NCI-H2029 (cell line): ENCODE measurements at regions not wholly inside any gene's neighbourhood (a gene's known extent, or its start where the extent isn't known, plus 50 kb on each side); places are given as distances from the start of the nearest gene placed in this dataset.
A peak's percentile ranks its signal among the peaks of the same experiment; 100 is the strongest.

ENCODE experiments used
- DNase-seq: peaks from one replicate; lab custom pipeline; 2025; lab: John Stamatoyannopoulos, UW

DNA sequence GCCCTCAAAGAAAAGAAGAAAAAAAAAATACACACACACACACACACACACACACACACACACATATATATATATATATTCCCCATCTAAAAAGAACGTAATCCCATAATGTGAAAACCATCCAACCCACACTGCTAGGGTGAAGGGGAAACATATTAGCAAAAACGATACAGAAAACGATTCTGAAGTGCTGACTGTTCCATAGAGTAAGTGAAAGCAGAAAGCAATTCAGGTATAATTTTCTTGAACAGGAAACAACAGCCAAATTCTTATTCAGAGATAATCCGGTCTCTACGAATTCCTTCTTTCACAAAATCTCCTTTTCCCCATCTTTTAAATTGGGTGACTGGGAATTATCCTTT is 393.5 kb downstream of the NOVA1 start:
- DNase-seq = no peak

DNA sequence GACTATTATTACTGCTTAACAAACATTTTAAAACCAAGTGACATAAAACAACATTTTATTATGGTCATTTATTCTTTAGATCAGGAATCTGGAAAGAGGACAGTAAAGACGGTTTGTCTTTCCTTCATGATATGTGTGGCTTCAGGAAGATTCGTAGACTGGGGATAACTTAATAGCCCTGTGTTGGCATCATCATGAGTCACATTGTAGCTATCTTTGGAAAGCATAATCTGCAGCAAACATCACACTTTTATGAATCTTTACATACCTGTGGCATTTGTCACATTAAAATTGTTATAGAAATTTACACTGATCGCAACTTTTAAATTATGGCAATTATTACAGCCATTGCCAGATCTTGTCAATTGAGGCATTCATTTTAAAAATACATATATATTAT is 397.1 kb downstream of the NOVA1 start:
- DNase-seq = no peak

DNA sequence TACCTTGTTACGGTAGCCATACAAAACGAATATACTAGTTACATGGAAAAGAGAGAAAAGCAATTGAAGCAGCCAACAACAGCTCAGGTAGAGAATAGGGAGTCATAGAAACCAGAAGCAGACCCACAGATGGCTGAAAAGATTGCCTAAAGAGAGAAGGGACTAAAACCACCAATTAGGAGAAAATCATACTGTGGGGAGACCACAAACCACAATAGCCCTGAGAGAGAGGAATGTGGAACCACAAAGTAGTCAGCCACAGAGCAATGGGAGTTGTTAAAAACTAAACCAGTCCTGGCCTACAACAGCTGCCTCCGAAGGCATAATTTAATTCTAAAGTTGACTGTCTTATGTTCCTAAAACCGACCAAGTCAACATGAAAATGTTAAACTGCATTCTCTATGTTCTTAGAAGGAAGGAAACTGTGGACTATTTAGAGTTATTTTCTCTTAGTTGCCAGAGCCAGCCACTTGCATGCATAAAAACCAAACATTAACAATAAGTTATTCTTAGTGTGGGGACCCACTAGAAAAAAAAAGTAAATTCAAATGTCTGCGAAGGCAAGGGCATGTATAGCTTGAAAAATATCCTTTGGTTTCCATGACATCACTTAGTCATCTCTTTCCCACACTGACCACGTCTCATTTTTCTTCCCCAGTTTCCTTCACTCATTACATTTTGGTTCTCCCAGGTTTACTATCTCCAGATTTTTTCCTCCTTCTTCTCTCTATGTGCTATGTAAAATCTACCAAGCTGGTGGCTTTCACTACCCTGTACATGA is 398.1 kb downstream of the NOVA1 start:
- DNase-seq = no peak

DNA sequence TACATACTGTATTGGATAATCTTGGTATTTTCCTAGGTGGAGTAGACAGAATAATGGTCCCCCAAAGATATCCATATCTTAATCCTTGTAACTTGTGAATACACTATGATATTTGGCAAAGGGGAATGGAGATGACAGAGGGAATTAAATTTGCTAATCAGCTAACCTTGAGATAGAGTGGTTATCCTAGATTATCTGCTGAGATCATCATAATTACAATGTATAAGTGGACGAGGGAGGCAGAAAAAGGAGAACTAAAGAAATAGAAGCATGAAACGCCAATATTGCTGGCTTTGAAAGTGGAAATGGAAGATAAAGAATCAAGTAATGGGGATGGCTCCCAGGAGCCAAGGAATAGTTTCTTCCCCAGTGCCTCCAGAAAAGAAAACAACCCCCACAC is 398.7 kb downstream of the NOVA1 start:
- no peak for DNase-seq

DNA sequence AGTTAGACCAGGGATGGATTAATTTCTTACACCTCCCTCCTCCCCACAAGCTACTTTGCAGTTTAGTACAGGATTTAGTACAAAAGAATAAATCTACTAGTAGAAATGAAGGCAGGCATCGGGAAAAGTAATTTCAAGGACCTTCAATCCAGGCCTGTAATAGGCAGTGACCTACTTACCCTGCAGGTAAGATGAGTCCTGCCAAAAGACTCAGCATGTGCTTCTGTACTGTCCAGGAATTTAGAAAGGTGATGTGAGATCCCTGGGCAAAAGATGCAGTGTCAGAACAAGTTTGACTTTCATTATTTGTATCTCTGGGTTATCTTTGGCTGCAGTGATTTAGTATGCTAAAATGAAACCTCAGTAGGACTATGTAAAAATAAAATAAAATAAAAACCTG is 403.0 kb downstream of the NOVA1 start:
- DNase-seq = no peak

DNA sequence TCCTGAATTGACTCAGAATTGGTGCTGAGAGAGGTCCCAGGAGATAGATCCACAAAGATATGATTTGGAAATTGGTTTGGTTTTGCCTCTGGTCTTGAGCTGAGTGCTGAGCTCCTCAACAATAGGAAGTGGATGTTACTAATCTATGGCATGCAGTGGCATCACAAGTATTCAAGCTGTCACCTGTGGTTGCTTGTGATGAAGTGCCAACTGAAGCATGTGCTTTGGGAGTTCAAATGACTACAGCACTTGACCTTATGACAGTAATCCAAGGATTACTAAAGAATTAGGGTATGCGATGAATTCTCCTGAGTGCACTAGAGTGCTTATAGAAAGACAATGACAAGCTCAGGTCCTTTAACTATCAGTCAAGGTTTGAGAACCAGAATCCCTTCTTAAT is 406.2 kb downstream of the NOVA1 start:
- DNase-seq = no peak

DNA sequence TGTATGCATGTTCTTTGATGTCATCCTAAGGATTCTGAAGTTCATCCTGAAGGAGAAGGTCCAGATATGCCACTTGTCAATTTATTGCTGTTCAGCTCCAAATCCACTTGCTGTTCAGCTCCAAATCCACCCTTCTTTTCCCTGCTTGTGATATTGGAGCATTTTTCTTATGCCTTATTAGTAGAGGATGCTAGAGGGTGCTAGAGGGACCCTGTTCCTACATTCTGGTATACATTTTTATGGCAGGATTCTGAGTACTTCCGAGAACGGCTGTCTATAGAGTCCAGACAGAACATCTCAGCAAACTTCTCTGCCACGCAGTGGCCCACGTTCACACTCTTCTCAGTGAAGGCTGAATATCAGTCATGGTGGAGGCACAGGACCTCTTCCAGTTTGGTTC is 406.7 kb downstream of the NOVA1 start:
- no peak for DNase-seq

DNA sequence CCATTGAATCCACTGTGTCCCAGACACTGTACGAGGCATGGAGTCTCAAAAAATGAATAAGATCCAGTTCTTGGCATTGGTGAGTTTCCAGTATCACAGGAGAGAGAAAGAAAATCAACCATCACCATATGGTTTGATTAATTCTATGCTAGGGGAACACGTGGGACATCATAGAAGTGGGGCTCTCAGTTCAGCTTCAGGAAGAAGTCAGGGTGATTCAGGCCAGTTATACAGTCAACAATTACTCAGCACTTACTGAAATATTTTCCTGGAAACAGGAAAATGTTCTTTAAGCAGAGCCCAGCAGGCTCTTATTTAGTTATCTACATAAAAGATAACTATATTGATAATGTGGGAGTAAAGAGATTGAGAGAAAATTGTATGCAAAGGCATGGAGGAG is 407.2 kb downstream of the NOVA1 start:
- DNase-seq = no peak

DNA sequence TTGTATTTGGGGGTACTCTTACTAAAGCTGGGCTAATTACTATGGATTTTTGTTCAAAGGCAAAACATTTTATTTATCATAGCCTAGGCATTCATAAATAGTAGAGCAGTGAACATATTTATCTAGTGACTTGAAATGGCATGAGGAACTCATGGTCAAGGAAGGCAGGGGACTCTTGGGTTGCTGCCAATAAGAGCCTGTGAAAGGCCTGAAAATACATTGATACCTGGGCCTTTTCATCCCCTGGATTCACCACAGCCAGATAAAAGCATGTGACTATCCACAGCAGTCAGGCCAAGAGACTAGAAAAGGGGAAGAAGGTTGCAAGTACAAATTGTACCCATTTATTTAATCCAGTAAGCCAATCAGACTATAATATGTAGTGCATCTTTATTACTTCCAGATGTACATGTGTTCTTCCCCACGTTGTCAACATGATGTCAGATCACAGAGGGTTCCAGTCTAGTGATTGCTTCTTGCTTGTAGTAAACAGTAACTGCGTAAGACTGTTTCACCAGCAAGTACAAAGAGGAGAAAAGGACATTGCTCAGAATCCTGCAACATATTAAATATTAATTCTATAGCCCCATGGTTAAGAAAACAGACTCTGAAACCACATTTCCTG is 409.7 kb downstream of the NOVA1 start:
- no peak for DNase-seq

DNA sequence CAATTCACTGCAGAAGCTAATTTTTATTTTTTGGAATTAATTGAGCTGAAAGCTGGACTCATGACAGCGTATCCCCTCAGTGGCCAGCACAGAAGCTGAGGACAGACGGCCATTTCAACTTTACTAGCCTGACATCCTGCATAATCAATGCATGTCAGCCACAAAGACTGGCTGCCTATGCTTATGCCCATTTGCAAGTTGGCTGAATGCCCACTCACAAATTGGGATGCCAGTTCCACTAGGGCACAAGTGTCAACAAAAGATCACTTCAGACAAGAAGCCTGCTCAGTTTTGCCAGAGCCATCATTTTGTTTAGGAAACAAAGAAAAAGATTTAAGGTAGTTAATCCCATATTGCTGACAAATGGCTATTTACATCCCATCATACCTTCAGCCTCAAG is 417.6 kb downstream of the NOVA1 start:
- DNase-seq = no peak

DNA sequence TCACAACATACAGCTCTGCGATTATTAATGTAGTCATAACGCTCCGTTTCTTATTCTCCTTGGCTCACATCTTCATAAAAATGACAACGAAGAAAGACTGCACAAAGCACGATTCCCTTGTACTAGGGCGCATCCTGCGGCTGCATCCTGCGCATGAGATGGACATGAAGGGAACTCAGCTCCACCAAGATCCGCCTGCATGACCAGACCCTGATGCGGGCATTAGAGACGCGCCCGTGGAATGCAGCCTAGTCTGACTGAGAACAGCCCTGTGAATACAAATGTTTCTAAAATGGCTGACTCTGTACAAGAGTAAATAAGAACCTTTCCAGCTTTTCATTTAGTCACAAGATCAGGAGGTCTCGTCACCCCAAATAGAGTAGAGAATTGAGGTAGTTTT is 422.2 kb downstream of the NOVA1 start:
- DNase-seq = no peak

DNA sequence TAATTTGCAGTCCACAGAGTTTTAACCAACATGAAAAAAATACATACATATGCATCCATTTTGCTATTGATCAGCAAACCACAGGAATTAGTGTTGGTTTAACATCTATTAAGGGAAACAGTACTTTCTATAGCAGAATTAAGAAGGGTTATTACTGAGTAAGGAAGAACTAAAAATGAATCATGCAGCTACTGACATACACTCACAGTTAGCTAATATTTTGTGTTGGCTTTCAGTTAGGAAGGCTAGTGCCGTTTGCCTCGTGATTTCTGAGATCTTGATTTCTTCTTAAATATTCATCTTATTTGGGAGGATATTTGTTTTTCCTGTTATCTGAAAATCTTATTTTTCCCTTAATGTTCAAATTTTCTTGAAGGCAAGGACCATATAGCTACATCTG is 423.4 kb downstream of the NOVA1 start:
- DNase-seq = no peak

DNA sequence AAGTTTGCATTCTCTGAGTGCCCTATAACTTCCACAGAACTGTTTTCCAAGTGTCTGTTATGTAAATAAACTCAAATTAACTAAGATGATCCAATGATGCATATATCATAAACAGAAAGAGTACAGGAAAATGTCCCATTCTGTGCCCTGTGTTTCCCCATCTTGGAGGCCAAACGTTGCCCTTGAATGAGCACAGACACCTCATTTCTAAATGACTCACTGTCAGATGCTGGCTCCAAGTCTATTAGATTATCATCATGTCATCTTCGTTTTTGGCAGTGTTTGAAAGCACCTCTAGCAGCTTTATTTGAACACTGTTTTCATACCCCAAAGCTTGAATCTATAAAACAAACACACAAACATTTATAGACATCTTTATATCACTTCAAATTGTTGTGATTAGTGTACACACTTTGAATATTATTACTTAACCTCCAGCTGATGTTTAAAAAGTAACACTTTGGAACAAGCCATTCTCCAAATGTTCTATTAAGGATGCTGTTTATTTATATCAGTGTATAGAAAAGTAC is 424.2 kb downstream of the NOVA1 start:
- DNase-seq = no peak

DNA sequence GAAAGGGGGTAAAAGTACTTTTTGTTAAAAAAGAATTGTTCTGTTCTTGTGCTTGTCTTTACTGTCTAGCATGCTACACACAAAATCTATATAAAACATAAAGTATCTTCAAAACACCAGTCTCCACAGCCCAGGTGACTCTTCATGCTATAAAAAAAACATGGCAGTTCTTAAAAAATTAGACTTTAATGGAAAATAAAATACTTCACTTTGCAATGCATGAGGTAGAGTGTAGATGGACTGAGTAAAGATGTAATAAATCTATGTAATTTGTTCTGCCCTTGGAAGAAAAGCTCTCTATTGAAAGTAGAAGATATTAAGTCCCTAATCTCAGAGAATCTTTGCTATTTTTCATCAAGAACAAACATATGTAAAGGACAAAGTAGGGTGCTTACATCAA is 425.4 kb downstream of the NOVA1 start:
- DNase-seq = no peak

DNA sequence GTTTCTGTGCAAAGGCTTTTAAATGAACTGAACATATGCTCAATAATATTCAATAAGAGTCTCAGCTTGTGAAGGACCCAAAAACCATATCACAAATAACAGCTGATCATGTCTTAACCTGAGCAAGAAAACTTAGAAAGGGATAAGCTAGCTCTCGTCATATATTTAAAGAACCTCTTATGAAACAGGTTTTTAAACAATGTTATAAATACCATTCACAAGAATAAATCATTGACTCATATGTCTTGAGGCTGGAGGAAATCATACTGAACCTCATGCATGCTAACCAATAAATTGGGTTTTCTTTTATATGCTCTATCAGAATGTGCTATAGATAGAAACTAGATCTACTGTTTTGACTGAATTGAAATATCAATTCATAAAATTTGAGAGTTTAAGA is 426.9 kb downstream of the NOVA1 start:
- no peak for DNase-seq

DNA sequence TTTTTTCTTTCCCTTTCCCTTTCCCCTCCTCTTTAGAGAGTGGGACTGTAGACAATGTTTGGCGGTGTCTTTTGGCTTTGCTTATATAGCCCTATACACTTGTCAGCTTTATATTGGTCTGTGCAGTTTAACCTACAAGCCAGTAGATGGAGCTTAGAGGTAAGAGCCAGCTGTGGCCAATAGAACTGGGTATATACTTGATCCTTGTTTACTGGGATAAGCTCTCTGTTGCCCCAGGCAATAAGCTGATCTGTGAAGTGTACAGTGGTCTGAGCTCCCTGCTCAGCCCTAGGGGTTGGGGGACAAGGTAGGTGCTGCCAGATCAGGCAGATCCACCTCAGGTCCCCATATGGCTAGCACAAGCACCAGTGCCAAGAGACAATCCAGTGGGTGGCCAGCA is 434.1 kb downstream of the NOVA1 start:
- DNase-seq = peak; percentile 57

DNA sequence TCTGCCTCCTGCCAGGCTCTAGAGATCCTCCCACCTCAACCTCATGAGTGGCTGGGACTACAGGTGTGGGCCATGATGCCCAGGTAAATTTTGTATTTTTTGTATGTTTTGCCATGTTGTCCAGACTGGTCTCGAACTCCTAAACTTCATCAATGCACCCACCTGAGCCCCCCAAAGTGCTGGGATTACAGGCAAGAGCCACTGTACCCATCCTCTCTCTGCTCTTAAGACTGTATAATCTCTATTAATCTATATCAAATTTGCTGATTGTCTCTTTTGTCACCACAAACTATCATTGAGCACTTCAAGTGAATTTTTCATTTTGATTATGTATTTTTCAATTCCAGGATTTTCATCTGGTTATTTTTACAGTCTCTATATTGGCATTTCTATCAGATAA is 440.3 kb downstream of the NOVA1 start:
- DNase-seq = no peak

DNA sequence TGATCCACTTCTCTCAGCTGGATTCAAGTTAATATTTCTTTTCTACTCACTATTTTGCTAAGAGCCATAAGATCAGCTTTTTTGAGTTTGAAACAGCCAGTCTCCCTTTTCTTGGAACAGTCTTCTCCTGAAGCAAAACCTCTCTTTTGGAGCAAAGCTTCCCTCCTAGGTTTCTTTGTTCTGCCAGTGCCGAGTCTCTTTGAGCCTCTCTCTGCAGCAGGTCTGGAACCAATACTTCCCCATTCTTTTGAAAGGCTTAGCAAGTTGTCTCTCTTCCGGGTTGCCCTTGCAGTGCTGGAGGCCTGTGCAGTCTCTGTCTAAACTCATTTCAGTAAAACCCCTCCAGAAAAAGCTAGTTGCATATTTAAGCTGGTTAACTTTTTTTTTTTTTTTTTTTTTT is 454.8 kb downstream of the NOVA1 start:
- DNase-seq = no peak

DNA sequence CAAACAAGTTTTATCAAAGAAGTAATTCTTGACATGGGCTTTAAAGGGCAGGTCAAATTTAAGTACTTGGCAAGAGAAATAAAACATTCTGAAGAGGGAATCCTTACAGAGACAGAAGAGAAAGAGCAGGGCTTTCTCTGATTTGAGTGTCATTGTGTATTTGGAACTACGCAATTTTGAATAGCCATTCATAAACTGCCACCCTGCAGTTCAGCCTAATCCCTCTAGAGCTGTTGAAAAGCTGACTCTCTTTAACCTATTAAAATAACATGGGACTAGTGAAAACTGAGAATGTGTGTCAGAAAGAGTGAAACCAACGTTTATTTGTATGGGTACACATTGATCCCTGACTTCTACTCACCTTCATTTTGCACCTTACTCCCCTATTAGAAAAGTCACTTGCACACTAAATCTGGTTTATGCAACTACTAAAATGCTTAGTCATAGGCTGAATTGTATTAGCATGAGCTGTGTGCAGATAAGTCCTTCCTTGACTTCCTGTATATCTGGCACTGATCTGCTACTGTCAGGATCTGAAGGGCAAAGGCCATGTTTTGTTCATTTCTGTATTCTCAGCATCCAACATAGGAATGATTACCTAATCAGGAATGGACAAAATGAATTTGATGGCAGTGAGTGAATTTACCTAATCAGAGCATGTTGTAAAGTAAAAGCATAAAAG is 458.9 kb downstream of the NOVA1 start:
- DNase-seq = no peak

DNA sequence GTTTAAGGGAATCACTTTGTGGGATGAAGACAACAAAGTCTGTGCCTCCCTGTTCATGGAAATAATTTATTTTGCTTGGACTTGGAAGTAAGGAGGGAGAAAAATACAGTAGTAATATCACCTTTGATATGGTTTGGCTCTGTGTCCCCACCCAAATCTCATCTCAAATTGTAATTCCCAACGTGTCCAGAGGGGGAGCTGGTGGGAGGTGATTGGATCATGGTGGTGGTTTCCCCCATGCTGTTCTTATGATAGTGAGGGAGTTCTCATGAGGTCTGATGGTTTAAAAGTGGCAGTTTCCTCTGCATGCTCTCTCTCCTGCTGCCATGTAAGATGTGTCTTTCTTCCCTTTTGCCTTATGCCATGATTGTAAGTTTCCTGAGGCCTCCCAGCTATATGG is 460.7 kb downstream of the NOVA1 start:
- DNase-seq = no peak

DNA sequence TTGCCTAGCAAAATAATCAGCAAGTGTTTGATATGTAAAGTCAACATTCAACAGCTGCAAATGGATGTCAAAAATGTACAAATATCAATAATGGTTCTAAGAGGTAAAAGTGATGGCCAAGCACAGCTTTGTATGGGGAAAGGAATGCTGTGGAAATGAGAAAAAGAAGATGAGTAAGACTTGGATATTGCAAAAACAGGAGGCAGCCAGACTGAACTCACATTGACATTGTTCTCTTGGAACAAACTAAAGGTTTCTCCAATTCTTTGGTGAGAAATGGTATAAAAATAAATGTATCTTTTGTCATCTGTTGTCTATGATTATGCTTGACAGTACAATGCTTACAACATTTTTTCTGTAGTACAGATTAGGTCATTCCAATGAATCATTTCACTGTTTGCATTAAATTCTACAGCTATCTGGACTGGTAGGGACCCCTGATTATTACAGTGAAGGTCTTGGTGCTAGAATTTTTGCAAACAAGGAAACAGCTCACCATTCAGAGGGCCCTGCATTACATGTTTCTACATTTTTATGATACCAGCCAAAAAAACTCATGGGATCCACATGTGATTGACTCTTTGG is 465.7 kb downstream of the NOVA1 start:
- no peak for DNase-seq

DNA sequence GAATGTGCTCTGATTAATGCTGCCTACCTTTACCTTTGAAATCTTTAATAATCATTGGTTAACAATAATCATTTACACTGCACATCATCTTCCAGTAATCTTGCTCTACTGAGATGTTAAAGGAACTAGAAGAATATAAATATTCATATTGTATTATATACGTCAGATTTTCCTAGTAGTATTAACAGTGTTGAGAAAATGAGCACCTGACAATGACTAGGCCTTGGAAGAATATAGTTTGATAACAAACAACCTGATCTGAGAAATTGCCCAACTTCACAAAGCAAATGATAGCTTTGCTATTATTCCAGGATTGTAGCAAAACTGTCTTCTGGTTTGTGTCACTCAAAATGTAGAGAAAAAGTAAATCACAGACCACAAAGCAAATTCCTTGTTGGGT is 467.1 kb downstream of the NOVA1 start:
- no peak for DNase-seq
